NB4 (cell line): ENCODE measurements at regions not wholly inside any gene's neighbourhood (a gene's known extent, or its start where the extent isn't known, plus 50 kb on each side); places are given as distances from the start of the nearest gene placed in this dataset.

Source experiments
- DNase-seq: peaks from one replicate; pipeline ENCODE4 v3.0.0; 2010; ENCODE audit warnings: low read depth
- H3K4me3 ChIP-seq: one replicate; pipeline ENCODE4 v1.5.1; 2011; ENCODE audit warnings: mild to moderate bottlenecking, low read depth, low read length, moderate library complexity
- MYC ChIP-seq: IDR thresholded peaks from 2 replicates; pipeline ENCODE4 v1.6.1; 2011; ENCODE audit warnings: low read depth, low read length
- POLR2A ChIP-seq: IDR thresholded peaks from 2 replicates; pipeline ENCODE4 v1.6.1; 2011; ENCODE audit warnings: mild to moderate bottlenecking; ENCODE audit not compliant: insufficient read length; ENCODE audit errors: extremely low read depth
- TF ChIP-seq, protein P1 (sequence below): IDR thresholded peaks from 2 replicates; pipeline ENCODE4 v1.6.1; 2011; ENCODE audit warnings: low read depth, low read length
- TF ChIP-seq, protein P2 (sequence below): IDR thresholded peaks from one replicate; pipeline ENCODE4 v1.5.1; 2012; ENCODE audit warnings: low read depth, low read length

DNA sequence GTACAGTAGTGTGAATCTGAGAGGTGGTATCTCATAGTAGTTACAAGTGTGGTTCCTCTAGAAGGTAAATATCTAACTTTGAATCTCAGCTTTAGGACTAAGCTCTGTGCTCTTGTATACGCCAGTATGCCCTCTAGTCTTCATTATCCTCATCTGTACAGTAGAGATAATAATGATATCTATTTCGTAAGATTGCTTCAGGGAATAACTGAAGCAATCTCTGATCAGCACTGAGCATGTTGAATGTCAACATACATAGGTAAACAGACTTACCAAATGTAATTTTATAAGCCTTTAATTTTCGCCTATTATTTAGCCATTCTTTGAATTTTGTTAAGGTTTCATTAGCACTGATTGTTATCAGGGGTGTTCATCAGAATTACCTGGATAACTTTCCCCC lies 175.2 kb upstream of the ANKRD50 start:
- no peak for DNase-seq
- TF ChIP-seq MYC, result no peak
- no peak for TF ChIP-seq POLR2A
- TF ChIP-seq, protein P1, sequence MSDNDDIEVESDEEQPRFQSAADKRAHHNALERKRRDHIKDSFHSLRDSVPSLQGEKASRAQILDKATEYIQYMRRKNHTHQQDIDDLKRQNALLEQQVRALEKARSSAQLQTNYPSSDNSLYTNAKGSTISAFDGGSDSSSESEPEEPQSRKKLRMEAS, result no peak
- TF ChIP-seq, protein P2, sequence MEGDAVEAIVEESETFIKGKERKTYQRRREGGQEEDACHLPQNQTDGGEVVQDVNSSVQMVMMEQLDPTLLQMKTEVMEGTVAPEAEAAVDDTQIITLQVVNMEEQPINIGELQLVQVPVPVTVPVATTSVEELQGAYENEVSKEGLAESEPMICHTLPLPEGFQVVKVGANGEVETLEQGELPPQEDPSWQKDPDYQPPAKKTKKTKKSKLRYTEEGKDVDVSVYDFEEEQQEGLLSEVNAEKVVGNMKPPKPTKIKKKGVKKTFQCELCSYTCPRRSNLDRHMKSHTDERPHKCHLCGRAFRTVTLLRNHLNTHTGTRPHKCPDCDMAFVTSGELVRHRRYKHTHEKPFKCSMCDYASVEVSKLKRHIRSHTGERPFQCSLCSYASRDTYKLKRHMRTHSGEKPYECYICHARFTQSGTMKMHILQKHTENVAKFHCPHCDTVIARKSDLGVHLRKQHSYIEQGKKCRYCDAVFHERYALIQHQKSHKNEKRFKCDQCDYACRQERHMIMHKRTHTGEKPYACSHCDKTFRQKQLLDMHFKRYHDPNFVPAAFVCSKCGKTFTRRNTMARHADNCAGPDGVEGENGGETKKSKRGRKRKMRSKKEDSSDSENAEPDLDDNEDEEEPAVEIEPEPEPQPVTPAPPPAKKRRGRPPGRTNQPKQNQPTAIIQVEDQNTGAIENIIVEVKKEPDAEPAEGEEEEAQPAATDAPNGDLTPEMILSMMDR, result no peak

DNA sequence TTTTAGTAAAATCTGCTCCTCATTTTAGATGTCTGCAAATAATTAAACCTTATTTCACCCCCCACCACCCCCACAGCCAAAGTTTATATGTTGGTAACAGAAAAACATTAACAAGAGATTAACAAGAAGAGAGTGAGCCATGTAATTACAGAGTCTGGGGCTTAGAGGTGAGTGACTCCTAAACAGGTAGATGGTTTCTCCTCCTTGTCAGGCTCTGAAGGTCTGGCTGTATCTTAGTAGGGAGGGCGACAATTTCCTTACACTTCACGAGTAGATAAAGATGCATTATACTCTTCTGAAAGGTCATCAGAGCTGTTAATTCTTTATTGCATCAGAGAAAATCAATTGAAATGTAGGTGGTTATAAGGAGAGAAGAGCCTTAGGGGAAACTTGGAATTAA lies 171.8 kb upstream of the ANKRD50 start:
- DNase-seq, result no peak
- TF ChIP-seq MYC (no peak), POLR2A (no peak)
- TF ChIP-seq, protein P2, result no peak
- TF ChIP-seq, protein P1, result no peak
- H3K4me3 ChIP-seq, result no peak overlapping the region

More for the DNA sequence above, 175.2 kb upstream of the ANKRD50 start:
- H3K4me3 ChIP-seq, result no peak overlapping the region

DNA sequence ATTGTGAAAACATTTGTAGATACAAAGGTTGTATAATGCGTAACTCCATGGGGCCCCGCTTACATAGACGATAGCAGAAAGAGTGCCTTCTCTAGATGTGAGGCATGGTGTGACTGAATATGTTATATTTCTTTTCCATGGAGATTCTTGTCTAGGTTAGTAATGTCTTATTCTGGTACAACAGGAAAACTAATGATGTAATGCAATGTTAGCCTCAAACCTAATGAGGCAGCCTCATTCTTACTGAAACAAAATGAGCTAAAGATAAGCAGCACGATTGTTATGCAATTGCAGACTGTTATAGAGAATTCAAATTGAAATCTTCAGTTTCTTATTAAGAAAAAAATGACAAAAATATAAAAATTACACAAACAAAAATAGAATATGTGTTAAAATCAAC lies 171.1 kb upstream of the ANKRD50 start:
- no peak overlapping the region for H3K4me3 ChIP-seq
- DNase-seq, result no peak
- TF ChIP-seq MYC, result no peak
- no peak for TF ChIP-seq POLR2A
- TF ChIP-seq, protein P1, result no peak
- TF ChIP-seq, protein P2, result no peak

DNA sequence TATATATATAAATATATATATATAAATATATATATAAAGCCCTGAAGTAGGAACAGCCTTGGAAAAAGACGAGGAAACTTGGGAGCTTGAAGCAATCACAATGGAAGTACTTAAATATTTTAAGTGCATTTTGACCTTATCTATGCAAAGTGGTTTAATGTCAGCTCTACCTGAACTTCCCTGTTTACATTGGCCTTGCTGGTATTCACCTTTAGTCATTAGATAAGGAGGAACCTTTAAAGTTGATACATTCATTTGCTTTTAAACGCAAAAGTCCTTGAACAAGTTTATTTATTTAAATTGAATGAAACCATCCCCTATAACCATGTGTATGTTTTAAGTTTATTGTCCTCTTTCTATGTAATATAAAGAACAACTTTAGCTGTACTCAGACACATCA lies 166.7 kb upstream of the ANKRD50 start:
- TF ChIP-seq, protein P2, result no peak
- TF ChIP-seq, protein P1, result no peak
- no peak for TF ChIP-seq POLR2A
- no peak for TF ChIP-seq MYC
- no peak overlapping the region for H3K4me3 ChIP-seq
- no peak for DNase-seq

DNA sequence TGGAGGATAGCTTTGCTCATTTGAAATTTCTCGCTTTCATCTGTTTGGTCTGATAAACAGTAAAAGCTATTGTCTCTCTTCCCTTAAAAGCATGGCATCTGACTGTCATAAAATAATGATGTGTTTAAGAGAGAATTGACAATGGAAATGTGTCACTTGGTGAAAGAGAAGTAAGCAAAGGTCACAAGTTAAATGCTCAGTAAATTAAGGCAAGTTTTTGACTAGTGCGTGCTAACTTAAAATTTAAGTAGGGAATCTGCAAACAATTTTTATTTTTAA lies 161.6 kb upstream of the ANKRD50 start:
- DNase-seq, result no peak
- H3K4me3 ChIP-seq, result no peak overlapping the region
- no peak for TF ChIP-seq POLR2A

DNA sequence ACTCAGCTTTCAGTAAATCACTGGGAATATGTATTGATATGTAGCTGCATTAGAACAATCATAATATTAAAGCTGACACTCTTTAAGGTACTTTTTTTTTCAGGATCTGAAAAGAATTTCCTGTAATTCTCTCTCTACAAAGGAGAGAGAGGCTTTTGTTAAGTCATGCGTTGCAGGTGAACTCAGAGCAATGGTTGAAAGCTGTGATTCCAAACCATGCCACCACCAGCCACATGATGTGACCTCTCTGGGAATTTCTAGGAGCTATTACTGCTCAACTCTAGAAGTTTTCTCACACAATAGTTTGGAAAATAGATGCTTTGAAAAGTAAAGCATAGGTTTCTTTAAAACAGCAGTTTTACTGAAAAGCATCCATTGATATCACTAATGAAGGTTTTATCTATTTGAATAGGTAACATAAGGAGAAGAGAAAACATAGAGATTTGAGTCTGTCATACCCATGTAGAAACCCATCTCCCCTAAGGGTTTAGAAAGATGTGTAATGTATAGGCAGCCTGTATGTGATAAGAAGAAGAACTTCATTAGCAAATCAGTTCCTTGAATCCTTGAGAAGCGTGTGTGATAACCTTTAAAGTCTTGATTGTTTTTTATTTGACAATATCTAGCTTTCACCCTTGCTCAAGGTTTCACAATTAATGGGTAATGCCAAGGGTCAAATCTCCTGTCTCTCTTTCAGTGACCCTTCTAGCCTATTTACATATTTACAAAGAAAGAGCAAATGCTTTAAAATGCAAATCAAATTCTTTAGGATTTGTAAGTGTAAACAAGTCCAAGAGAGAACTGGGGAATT lies 161.0 kb upstream of the ANKRD50 start:
- TF ChIP-seq, protein P1, result no peak
- TF ChIP-seq POLR2A (no peak), MYC (no peak)
- TF ChIP-seq, protein P2, result no peak
- H3K4me3 ChIP-seq, result no peak overlapping the region
- DNase-seq, result no peak
